Hepatocyte (in vitro differentiated cells): ENCODE measurements at regions not wholly inside any gene's neighbourhood (a gene's known extent, or its start where the extent isn't known, plus 50 kb on each side); places are given as distances from the start of the nearest gene placed in this dataset.
A peak's percentile ranks its signal among the peaks of the same experiment; 100 is the strongest.

ENCODE experiments used
- DNase-seq: peaks from one replicate; pipeline ENCODE4 v3.0.0-alpha.2; 2016; ENCODE audit warnings: low spot score
- H2AFZ ChIP-seq: fragments of 200-600 bp; sonication (generic); 2 replicates; pipeline ENCODE4 v1.6.0; 2016; ENCODE audit warnings: antibody characterized with exemption, mild to moderate bottlenecking
- H3K27ac ChIP-seq: fragments of 200-600 bp; sonication (generic); 2 replicates; pipeline ENCODE4 v1.5.1; 2016; ENCODE audit warnings: mild to moderate bottlenecking
- H3K27me3 ChIP-seq: fragments of 200-600 bp; sonication (generic); 2 replicates; pipeline ENCODE4 v1.6.1; 2016
- H3K36me3 ChIP-seq: fragments of 200-600 bp; sonication (generic); replicated peaks from 2 replicates; pipeline ENCODE4 v1.5.1; 2016; ENCODE audit warnings: low read depth; ENCODE audit not compliant: insufficient read depth
- H3K4me1 ChIP-seq: fragments of 200-600 bp; sonication (generic); 2 replicates; pipeline ENCODE4 v1.5.1; 2016; ENCODE audit warnings: mild to moderate bottlenecking, moderate library complexity; ENCODE audit not compliant: insufficient read depth
- H3K4me2 ChIP-seq: fragments of 200-600 bp; sonication (generic); 2 replicates; pipeline ENCODE4 v1.6.0; 2016
- H3K4me3 ChIP-seq: fragments of 200-600 bp; sonication (generic); 2 replicates; pipeline ENCODE4 v1.5.1; 2016; ENCODE audit warnings: mild to moderate bottlenecking
- H3K79me2 ChIP-seq: fragments of 200-600 bp; sonication (generic); 2 replicates; pipeline ENCODE4 v1.6.0; 2017; ENCODE audit warnings: mild to moderate bottlenecking
- H3K9me2 ChIP-seq: fragments of 200-600 bp; sonication (generic); replicated peaks from 2 replicates; pipeline ENCODE4 v1.6.0; 2017; ENCODE audit warnings: mild to moderate bottlenecking; ENCODE audit not compliant: insufficient read depth
- H3K9me3 ChIP-seq: fragments of 200-600 bp; sonication (generic); 2 replicates; pipeline ENCODE4 v1.5.1; 2016; ENCODE audit warnings: low read depth, mild to moderate bottlenecking
- H4K20me1 ChIP-seq: fragments of 200-600 bp; sonication (generic); 2 replicates; pipeline ENCODE4 v1.6.0; 2016; ENCODE audit warnings: mild to moderate bottlenecking; ENCODE audit not compliant: insufficient read depth, poor library complexity, severe bottlenecking
- CTCF ChIP-seq: fragments of 200-600 bp; sonication (generic); IDR thresholded peaks from 2 replicates; pipeline ENCODE4 v1.5.1; 2016; ENCODE audit warnings: antibody characterized with exemption, mild to moderate bottlenecking; ENCODE audit not compliant: poor library complexity
- EZH2 ChIP-seq: fragments of 200-600 bp; sonication (generic); IDR thresholded peaks from 2 replicates; pipeline ENCODE4 v1.6.1; 2016; ENCODE audit warnings: antibody characterized with exemption, mild to moderate bottlenecking, borderline replicate concordance
- EZH2phosphoT487 ChIP-seq: fragments of 200-600 bp; sonication (generic); IDR thresholded peaks from one replicate; pipeline ENCODE4 v1.6.1; 2018; ENCODE audit warnings: antibody characterized with exemption, mild to moderate bottlenecking, low read depth, moderate library complexity; ENCODE audit not compliant: unreplicated experiment, severe bottlenecking
- WGBS: methylation state at CpG from one replicate; pipeline ENCODE4 v1.1.6; 2016; ENCODE audit warnings: low lambda C conversion rate; ENCODE audit errors: missing lambda C conversion rate; 5-methylcytosine and 5-hydroxymethylcytosine counted together

- no peak overlapping the region for H3K4me2 ChIP-seq
- WGBS, result 33% methylated on average over 1 of the region's 1 CpG
- no peaks in the 10 kb centered on the region for H3K9me3 ChIP-seq
Measured at GRCh38 chr7:115346685-115347084, 424.8 kb downstream of the MDFIC start.

GRCh38 chr7:115340828-115341227, 418.9 kb downstream of the MDFIC start:
- H3K9me2 ChIP-seq, result no peaks in the 10 kb centered on the region
- H4K20me1 ChIP-seq, result no peaks in the 10 kb centered on the region
- no peaks in the 10 kb centered on the region for H3K36me3 ChIP-seq
- H3K4me2 ChIP-seq, result no peak overlapping the region
- H3K4me3 ChIP-seq, result no peak overlapping the region
- TF ChIP-seq EZH2 (no peak), EZH2phosphoT487 (no peak), CTCF (no peak)
- 93% methylated on average over 4 of the region's 4 CpGs for WGBS
- no peaks in the 10 kb centered on the region for H3K79me2 ChIP-seq
- no peak overlapping the region for H2AFZ ChIP-seq
- no peaks in the 10 kb centered on the region for H3K27me3 ChIP-seq
- DNase-seq, result no peak
- no peaks in the 10 kb centered on the region for H3K9me3 ChIP-seq
- no peak overlapping the region for H3K27ac ChIP-seq
- H3K4me1 ChIP-seq, result no peaks in the 10 kb centered on the region

More at GRCh38 chr7:115346685-115347084, 424.8 kb downstream of the MDFIC start:
- Histone ChIP-seq H3K4me1 (no peaks in the 10 kb centered on the region), H3K9me2 (no peaks in the 10 kb centered on the region), H4K20me1 (no peaks in the 10 kb centered on the region), H3K79me2 (no peaks in the 10 kb centered on the region), H3K36me3 (no peaks in the 10 kb centered on the region), H3K4me3 (no peak overlapping the region), H3K27ac (no peak overlapping the region), H3K27me3 (no peaks in the 10 kb centered on the region), H2AFZ (no peak overlapping the region)
- TF ChIP-seq CTCF, result no peak
- no peak for TF ChIP-seq EZH2phosphoT487
- peak; percentile 8 for DNase-seq

GRCh38 chr7:115338016-115338415, 416.1 kb downstream of the MDFIC start:
- DNase-seq, result no peak
- Histone ChIP-seq H4K20me1 (no peaks in the 10 kb centered on the region), H3K79me2 (no peaks in the 10 kb centered on the region), H3K4me1 (no peaks in the 10 kb centered on the region), H3K9me2 (no peaks in the 10 kb centered on the region), H3K4me3 (no peak overlapping the region), H3K27me3 (no peaks in the 10 kb centered on the region), H3K36me3 (no peaks in the 10 kb centered on the region), H3K9me3 (no peaks in the 10 kb centered on the region), H3K27ac (no peak overlapping the region), H3K4me2 (no peak overlapping the region), H2AFZ (no peak overlapping the region)
- 70% methylated on average over 4 of the region's 4 CpGs for WGBS
- no peak for TF ChIP-seq CTCF
- TF ChIP-seq EZH2phosphoT487, result no peak
- TF ChIP-seq EZH2, result no peak

GRCh38 chr7:115332691-115333090, 410.8 kb downstream of the MDFIC start:
- no peaks in the 10 kb centered on the region for H3K36me3 ChIP-seq
- H3K9me3 ChIP-seq, result no peaks in the 10 kb centered on the region
- H3K4me1 ChIP-seq, result no peaks in the 10 kb centered on the region
- no peak overlapping the region for H3K4me3 ChIP-seq
- H4K20me1 ChIP-seq, result no peaks in the 10 kb centered on the region
- no peaks in the 10 kb centered on the region for H3K79me2 ChIP-seq
- no peak overlapping the region for H3K27ac ChIP-seq
- no peak overlapping the region for H3K4me2 ChIP-seq
- 83% methylated on average over 3 of the region's 3 CpGs for WGBS
- DNase-seq, result no peak
- no peaks in the 10 kb centered on the region for H3K9me2 ChIP-seq
- H3K27me3 ChIP-seq, result no peaks in the 10 kb centered on the region
- H2AFZ ChIP-seq, result no peak overlapping the region
- no peak for TF ChIP-seq CTCF
